ENCODE measurements at regions not wholly inside any gene's neighbourhood (a gene's known extent, or its start where the extent isn't known, plus 50 kb on each side); places are given as distances from the start of the nearest gene placed in this dataset.

DNA sequence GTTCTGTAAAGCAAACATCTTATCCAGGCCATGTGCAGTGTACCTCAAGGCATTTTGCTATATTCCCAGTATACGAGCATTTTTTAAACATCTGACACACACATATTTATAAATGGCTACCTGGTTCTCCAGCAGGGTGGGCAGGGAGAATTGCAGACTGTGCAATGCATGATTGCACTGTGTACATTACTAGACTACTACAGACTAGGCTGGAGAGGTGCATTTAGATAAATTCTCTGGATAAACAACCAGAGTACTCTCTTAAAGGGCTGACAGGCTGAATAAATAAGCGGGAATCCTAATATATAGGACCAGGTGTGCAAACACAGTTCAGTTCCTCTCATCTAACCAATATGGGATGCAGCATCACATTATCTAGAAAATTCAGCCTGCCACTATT lies 428.3 kb upstream of the ARID1B start:
- no peak for TF ChIP-seq EZH2phosphoT487 (IDR thresholded peaks at IDR 0.05; ENCODE audit: insufficient read depth, low read depth)
- TF ChIP-seq EZH2 (IDR thresholded peaks at IDR 0.05; ENCODE audit: insufficient read depth, poor library complexity, severe bottlenecking) = no peak

All from GM23248 (cell line).